IMR-90 (cell line): ENCODE measurements at regions not wholly inside any gene's neighbourhood (a gene's known extent, or its start where the extent isn't known, plus 50 kb on each side); places are given as distances from the start of the nearest gene placed in this dataset.

Experiments
- ATAC-seq: fragments of 200-7000 bp; cut with Tn5 transposase; 2 replicates; pipeline ENCODE4 v1.9.1; 2020; ENCODE audit warnings: low read depth, mild to moderate bottlenecking, moderate library complexity
- BruUV-seq: library from RNA; stranded (reverse); fragments of 400-500 nt; replicated peaks from 2 replicates; lab custom pipeline; 2021; lab: Mats Ljungman, UMichigan
- CTCF ChIA-PET: fragments of 300-600 bp; formaldehyde crosslinking; extraction: SDS; loops from one replicate; lab custom pipeline; 2021; ENCODE audit warnings: antibody characterized with exemption; lab: Yijun Ruan, JAX
- POLR2A ChIA-PET: fragments of 300-600 bp; sonication (Branson Sonifier 250); formaldehyde crosslinking; loops from one replicate; lab custom pipeline; 2022; ENCODE audit warnings: antibody characterized with exemption; ENCODE audit not compliant: unreplicated experiment; lab: Charles Lee
- DNase-seq: peaks from one replicate; pipeline ENCODE4 v3.0.0; 2013
- H2AFZ ChIP-seq: replicated peaks from 2 replicates; pipeline ENCODE3; 2013; ENCODE audit warnings: low read length, mild to moderate bottlenecking; ENCODE audit not compliant: poor library complexity
- H2AK5ac ChIP-seq: 2 replicates; pipeline ENCODE4 v1.6.1; 2013; ENCODE audit warnings: low read depth, low read length, inconsistent platforms
- H2AK9ac ChIP-seq: replicated peaks from 2 replicates; pipeline ENCODE3; 2013; ENCODE audit warnings: mild to moderate bottlenecking, low read depth, low read length, moderate library complexity; ENCODE audit not compliant: poor library complexity
- H2BK120ac ChIP-seq: 2 replicates; pipeline ENCODE4 v1.6.1; 2013; ENCODE audit warnings: low read depth, low read length, inconsistent platforms
- H2BK15ac ChIP-seq: 3 replicates; pipeline ENCODE4 v1.6.1; 2013; ENCODE audit warnings: low read depth, low read length, inconsistent platforms
- H2BK20ac ChIP-seq: 2 replicates; pipeline ENCODE4 v1.6.1; 2013; ENCODE audit warnings: low read depth, mild to moderate bottlenecking, inconsistent platforms, low read length, moderate library complexity
- H2BK5ac ChIP-seq: 2 replicates; pipeline ENCODE4 v1.6.1; 2013; ENCODE audit warnings: mild to moderate bottlenecking, low read depth, low read length, inconsistent platforms; ENCODE audit not compliant: poor library complexity, severe bottlenecking
- H3K14ac ChIP-seq: replicated peaks from 2 replicates; pipeline ENCODE4 v1.6.1; 2013; ENCODE audit warnings: low read depth, low read length, inconsistent platforms
- H3K18ac ChIP-seq: 2 replicates; pipeline ENCODE4 v1.6.1; 2013; ENCODE audit warnings: low read depth, low read length, control low read depth
- H3K23ac ChIP-seq: 2 replicates; pipeline ENCODE4 v1.6.1; 2013; ENCODE audit warnings: low read depth, low read length, inconsistent platforms
- H3K27ac ChIP-seq: 2 replicates; pipeline ENCODE4 v1.5.1; 2013; ENCODE audit warnings: mild to moderate bottlenecking, control low read depth, low read length; ENCODE audit not compliant: insufficient read depth
- H3K27me3 ChIP-seq: 2 replicates; pipeline ENCODE4 v1.6.1; 2013; ENCODE audit warnings: low read length; ENCODE audit not compliant: control insufficient read depth, insufficient read depth
- H3K36me3 ChIP-seq: 2 replicates; pipeline ENCODE4 v1.6.1; 2013; ENCODE audit warnings: low read length, mixed read lengths; ENCODE audit not compliant: control insufficient read depth, insufficient read depth
- H3K4ac ChIP-seq: 2 replicates; pipeline ENCODE4 v1.6.1; 2013; ENCODE audit warnings: low read depth, low read length, inconsistent platforms
- H3K4me1 ChIP-seq: 2 replicates; pipeline ENCODE4 v1.6.1; 2013; ENCODE audit warnings: low read length, mixed read lengths; ENCODE audit not compliant: control insufficient read depth, insufficient read depth
- H3K4me2 ChIP-seq: 2 replicates; pipeline ENCODE4 v1.6.1; 2013; ENCODE audit warnings: low read depth, mild to moderate bottlenecking, control low read depth, low read length, moderate library complexity
- H3K4me3 ChIP-seq: 2 replicates; pipeline ENCODE4 v1.5.1; 2013; ENCODE audit warnings: low read depth, mild to moderate bottlenecking, control low read depth, low read length, moderate library complexity; ENCODE audit not compliant: insufficient read depth
- H3K56ac ChIP-seq: 2 replicates; pipeline ENCODE4 v1.6.1; 2013; ENCODE audit warnings: low read length, inconsistent platforms; ENCODE audit not compliant: insufficient read depth; ENCODE audit errors: extremely low read depth
- H3K79me1 ChIP-seq, 2 experiments: 2 replicates each; pipeline ENCODE4 v1.6.1; 2013; ENCODE audit warnings: low read length in 2 of 2, inconsistent platforms in 1 of 2, low read depth in 1 of 2
- H3K9ac ChIP-seq: 2 replicates; pipeline ENCODE4 v1.6.1; 2013; ENCODE audit warnings: low read depth, low read length, control low read depth
- H3K9me1 ChIP-seq: 2 replicates; pipeline ENCODE4 v1.6.1; 2013; ENCODE audit warnings: low read length, inconsistent platforms; ENCODE audit not compliant: insufficient read depth
- H3K9me3 ChIP-seq: 2 replicates; pipeline ENCODE4 v1.6.1; 2013; ENCODE audit warnings: low read length; ENCODE audit not compliant: control insufficient read depth, insufficient read depth
- H4K20me1 ChIP-seq: 2 replicates; pipeline ENCODE4 v1.6.1; 2013; ENCODE audit warnings: low read length, inconsistent platforms; ENCODE audit not compliant: insufficient read depth
- H4K5ac ChIP-seq: 2 replicates; pipeline ENCODE4 v1.6.1; 2013; ENCODE audit warnings: mild to moderate bottlenecking, low read depth, low read length, control low read depth
- H4K8ac ChIP-seq, 2 experiments: 2 replicates each; pipeline ENCODE4 v1.6.1; 2013; ENCODE audit warnings: low read depth in 2 of 2, low read length in 2 of 2, control low read depth in 1 of 2, inconsistent platforms in 1 of 2
- H4K91ac ChIP-seq: 2 replicates; pipeline ENCODE4 v1.6.1; 2013; ENCODE audit warnings: low read depth, low read length, inconsistent platforms; ENCODE audit not compliant: insufficient read depth
- BHLHE40 ChIP-seq: fragments of 150-350 bp; IDR thresholded peaks from 2 replicates; pipeline ENCODE4 v1.6.1; 2016; ENCODE audit warnings: mild to moderate bottlenecking, low read depth, low read length
- CEBPB ChIP-seq: IDR thresholded peaks from 2 replicates; pipeline ENCODE4 v1.6.1; 2012; ENCODE audit warnings: low read depth, low read length, improper control_type of control experiment
- CHD1 ChIP-seq: IDR thresholded peaks from 2 replicates; pipeline ENCODE4 v1.6.1; 2012; ENCODE audit warnings: low read depth, low read length, improper control_type of control experiment
- MXI1 ChIP-seq: IDR thresholded peaks from 2 replicates; pipeline ENCODE4 v1.6.1; 2012; ENCODE audit warnings: low read depth, mild to moderate bottlenecking, low read length, moderate library complexity, borderline replicate concordance
- NFE2L2 ChIP-seq: fragments of 150-350 bp; IDR thresholded peaks from 2 replicates; pipeline ENCODE4 v1.6.1; 2016; ENCODE audit warnings: low read depth, mild to moderate bottlenecking, low read length
- POLR2A ChIP-seq: IDR thresholded peaks from 2 replicates; pipeline ENCODE4 v1.6.1; 2012; ENCODE audit warnings: mild to moderate bottlenecking, low read depth, low read length
- RFX5 ChIP-seq: IDR thresholded peaks from 2 replicates; pipeline ENCODE4 v1.8.0; 2012; ENCODE audit warnings: low read depth, mild to moderate bottlenecking, low read length, moderate library complexity
- WGBS, 2 experiments: methylation state at CpG; one replicate each; pipeline versions ENCODE4 v1.1.5 to v1.1.7; 2013; ENCODE audit warnings: missing lambda C conversion rate in 2 of 2; ENCODE audit not compliant: insufficient read length in 1 of 2; ENCODE audit errors: extremely low coverage in 2 of 2; 5-methylcytosine and 5-hydroxymethylcytosine counted together
- dilution Hi-C: fragments of 300-500 bp; cut with HindIII; formaldehyde crosslinking; loops from one replicate; pipeline ENCODE4 v1.14.3; 2018; ENCODE audit warnings: low sequenced_read_pairs; ENCODE audit not compliant: unreplicated experiment
- in situ Hi-C: fragments of 300-500 bp; cut with MboI; formaldehyde crosslinking; loops from 3 replicates; pipeline ENCODE4 v1.14.3; 2019; ENCODE audit warnings: low sequenced_read_pairs, inconsistent platforms, mixed read lengths
- intact Hi-C: fragments of 100-400 bp; cut with micrococcal nuclease; formaldehyde crosslinking; loops from 2 replicates; pipeline ENCODE4 v1.10.0; 2022
- TF ChIP-seq, protein P1 (sequence below): fragments of 150-350 bp; IDR thresholded peaks from 2 replicates; pipeline ENCODE4 v1.6.1; 2017; ENCODE audit warnings: mild to moderate bottlenecking, antibody characterized with exemption, low read length, low read depth

DNA sequence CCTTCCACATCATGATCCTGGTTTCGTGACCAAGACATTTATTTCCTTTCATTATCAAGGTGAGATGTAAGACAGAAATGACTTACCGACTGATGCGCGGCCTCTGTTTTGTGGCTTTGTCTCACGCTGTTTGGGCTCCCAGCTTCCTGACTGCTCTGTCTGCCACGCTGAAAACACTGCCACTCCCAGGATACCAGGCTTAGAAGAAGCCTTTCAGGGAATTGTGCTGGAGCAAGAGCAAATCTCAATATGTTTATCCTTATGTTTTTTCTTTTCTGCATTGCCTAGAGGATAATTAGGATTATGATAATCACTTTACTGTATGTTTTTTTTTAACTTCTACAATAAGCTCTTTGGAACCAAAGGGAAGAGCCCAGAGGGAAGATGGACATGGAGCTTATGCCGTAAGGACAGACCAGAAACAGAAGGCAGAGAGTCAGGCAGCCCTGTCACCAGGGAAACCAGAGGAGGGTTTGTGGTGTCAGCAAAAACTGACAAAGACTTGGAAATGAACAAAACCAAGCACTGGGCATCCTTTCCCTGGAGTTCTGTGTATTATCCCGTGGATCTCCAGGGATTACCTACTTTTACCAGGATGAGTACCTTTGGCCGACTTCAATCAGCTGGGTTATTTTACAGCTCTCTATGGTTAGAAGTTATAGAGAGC lies 68.2 kb upstream of the ISX start:
- POLR2A ChIA-PET, result no interaction called here
- no peak overlapping the region for H4K8ac ChIP-seq
- H2AK5ac ChIP-seq, result no peak overlapping the region
- no peak for TF ChIP-seq RFX5
- TF ChIP-seq MXI1, result no peak
- no peak for TF ChIP-seq POLR2A
- no peak for TF ChIP-seq CEBPB
- TF ChIP-seq BHLHE40, result no peak
- TF ChIP-seq NFE2L2, result no peak
- TF ChIP-seq, protein P1, sequence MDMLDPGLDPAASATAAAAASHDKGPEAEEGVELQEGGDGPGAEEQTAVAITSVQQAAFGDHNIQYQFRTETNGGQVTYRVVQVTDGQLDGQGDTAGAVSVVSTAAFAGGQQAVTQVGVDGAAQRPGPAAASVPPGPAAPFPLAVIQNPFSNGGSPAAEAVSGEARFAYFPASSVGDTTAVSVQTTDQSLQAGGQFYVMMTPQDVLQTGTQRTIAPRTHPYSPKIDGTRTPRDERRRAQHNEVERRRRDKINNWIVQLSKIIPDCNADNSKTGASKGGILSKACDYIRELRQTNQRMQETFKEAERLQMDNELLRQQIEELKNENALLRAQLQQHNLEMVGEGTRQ, result no peak
- no peak for TF ChIP-seq CHD1
- no peak overlapping the region for H4K91ac ChIP-seq
- no peak overlapping the region for H3K27ac ChIP-seq
- no peak overlapping the region for H2BK5ac ChIP-seq
- no peaks in the 10 kb centered on the region for H3K4me1 ChIP-seq
- CTCF ChIA-PET, result no interaction called here
- H3K79me1 ChIP-seq, result no peaks in the 10 kb centered on the region
- H3K56ac ChIP-seq, result no peak overlapping the region
- no TSS peak for BruUV-seq
- intact Hi-C loops (no loop called here), in situ Hi-C loops (no loop called here), dilution Hi-C loops (no loop called here)
- H3K14ac ChIP-seq, result no peak overlapping the region
- no peak overlapping the region for H3K4ac ChIP-seq
- H3K4me2 ChIP-seq, result no peak overlapping the region
- no peak overlapping the region for H3K4me3 ChIP-seq
- no peaks in the 10 kb centered on the region for H3K27me3 ChIP-seq
- ATAC-seq (no peak), DNase-seq (no peak)
- H2AFZ ChIP-seq, result no peak overlapping the region
- H3K9me1 ChIP-seq, result no peaks in the 10 kb centered on the region
- H3K9ac ChIP-seq, result no peak overlapping the region
- H3K23ac ChIP-seq, result no peak overlapping the region
- no peak overlapping the region for H2AK9ac ChIP-seq
- no peak overlapping the region for H3K18ac ChIP-seq
- no peak overlapping the region for H2BK15ac ChIP-seq
- WGBS, 2 experiments, result no CpG with 5 or more reads among the region's 9 CpGs
- no peak overlapping the region for H4K5ac ChIP-seq
- H2BK20ac ChIP-seq, result no peak overlapping the region
- H2BK120ac ChIP-seq, result no peak overlapping the region
- no peaks in the 10 kb centered on the region for H3K36me3 ChIP-seq
- H3K9me3 ChIP-seq, result peaks cover 25% of the 10 kb centered on the region
- no peaks in the 10 kb centered on the region for H4K20me1 ChIP-seq
